Fibroblast of lung (primary cell): ENCODE measurements at regions not wholly inside any gene's neighbourhood (a gene's known extent, or its start where the extent isn't known, plus 50 kb on each side); places are given as distances from the start of the nearest gene placed in this dataset.

Experiments used
- DNase-seq, 2 donors: peaks; one replicate each; pipeline versions ENCODE4 v3.0.0 to v3.0.0-alpha.2; 2010; ENCODE audit warnings: low read depth in 2 of 2
- H2AFZ ChIP-seq: 2 replicates; pipeline ENCODE4 v1.5.1; 2012; ENCODE audit warnings: low read length, control low read depth, inconsistent platforms
- H3K27ac ChIP-seq: 2 replicates; pipeline ENCODE4 v1.5.1; 2011; ENCODE audit warnings: low read length, control low read depth; ENCODE audit not compliant: insufficient read depth
- H3K27me3 ChIP-seq: 2 replicates; pipeline ENCODE4 v1.5.1; 2011; ENCODE audit warnings: mild to moderate bottlenecking, low read length; ENCODE audit not compliant: control insufficient read depth, insufficient read depth
- H3K36me3 ChIP-seq: 2 replicates; pipeline ENCODE4 v1.5.1; 2011; ENCODE audit warnings: low read length; ENCODE audit not compliant: control insufficient read depth, insufficient read depth
- H3K4me1 ChIP-seq: 2 replicates; pipeline ENCODE4 v1.5.1; 2011; ENCODE audit warnings: low read length; ENCODE audit not compliant: control insufficient read depth, insufficient read depth; ENCODE audit errors: extremely low read depth
- H3K4me2 ChIP-seq: 2 replicates; pipeline ENCODE4 v1.5.1; 2011; ENCODE audit warnings: low read length, control low read depth; ENCODE audit not compliant: insufficient read depth; ENCODE audit errors: extremely low read depth
- H3K4me3 ChIP-seq, 4 experiments: fragments of 200-600 bp in 1 of 4; sonication (generic) in 1 of 4; replicated peaks in 1 of 4; 2 replicates each; pipeline ENCODE4 v1.5.1; 2011 to 2016; ENCODE audit warnings: low read length in 4 of 4, low read depth in 3 of 4, mild to moderate bottlenecking in 3 of 4, control low read depth in 2 of 4, inconsistent platforms in 1 of 4, mixed read lengths in 1 of 4; ENCODE audit not compliant: insufficient read depth in 1 of 4; ENCODE audit errors: control extremely low read depth in 1 of 4
- H3K79me2 ChIP-seq: 2 replicates; pipeline ENCODE4 v1.5.1; 2012; ENCODE audit warnings: mild to moderate bottlenecking, low read length, inconsistent platforms; ENCODE audit not compliant: control insufficient read depth, insufficient read depth
- H3K9ac ChIP-seq: 2 replicates; pipeline ENCODE4 v1.5.1; 2011; ENCODE audit warnings: mild to moderate bottlenecking, low read length, control low read depth; ENCODE audit not compliant: insufficient read depth
- H3K9me3 ChIP-seq: 2 replicates; pipeline ENCODE4 v1.5.1; 2012; ENCODE audit warnings: low read depth, low read length; ENCODE audit not compliant: control insufficient read depth, insufficient read depth
- H4K20me1 ChIP-seq: 2 replicates; pipeline ENCODE4 v1.5.1; 2011; ENCODE audit warnings: low read length; ENCODE audit not compliant: control insufficient read depth, insufficient read depth; ENCODE audit errors: extremely low read depth
- EZH2 ChIP-seq: IDR thresholded peaks from 2 replicates; pipeline ENCODE4 v1.5.1; 2012; ENCODE audit warnings: low read length, control low read depth, mild to moderate bottlenecking; ENCODE audit errors: missing control alignments
- TF ChIP-seq, protein P1 (sequence below), 2 donors: IDR thresholded peaks in 1 of 2; conservative IDR thresholded peaks in 1 of 2; 1 replicate in 1 of 2; 2 replicates in 1 of 2; pipeline ENCODE4 v1.5.1; 2011 to 2012; ENCODE audit warnings: low read length in 2 of 2, control low read depth in 1 of 2, inconsistent platforms in 1 of 2, low read depth in 1 of 2, mild to moderate bottlenecking in 1 of 2

DNA sequence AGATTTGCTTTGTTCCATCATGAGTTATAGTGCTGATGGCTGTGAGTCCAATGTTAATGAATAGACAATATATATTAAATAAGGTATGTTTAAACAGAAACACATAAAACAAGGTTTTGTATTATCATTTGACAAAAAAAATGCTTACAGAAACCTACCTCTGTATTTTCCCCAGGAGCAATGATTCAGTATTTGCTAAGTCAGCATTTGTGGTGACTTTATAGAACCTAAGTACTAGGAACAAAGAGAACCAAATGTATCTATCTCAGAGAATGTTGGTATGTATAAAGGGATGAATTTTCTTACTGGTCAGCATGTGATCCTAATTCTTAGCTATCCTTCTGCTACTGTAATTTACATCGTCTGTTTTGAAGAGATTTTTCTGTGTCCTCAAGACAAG, 421.5 kb upstream of the SEL1L start:
- H3K4me1 ChIP-seq: no peaks in the 10 kb centered on the region
- no peak overlapping the region for H3K9ac ChIP-seq
- H3K4me3 ChIP-seq: no peak overlapping the region
- H3K9me3 ChIP-seq: no peaks in the 10 kb centered on the region
- H4K20me1 ChIP-seq: no peaks in the 10 kb centered on the region
- no peaks in the 10 kb centered on the region for H3K36me3 ChIP-seq
- DNase-seq: no peak
- H3K27ac ChIP-seq: no peak overlapping the region
- no peak overlapping the region for H3K4me2 ChIP-seq
- no peak overlapping the region for H2AFZ ChIP-seq
- no peaks in the 10 kb centered on the region for H3K79me2 ChIP-seq
- TF ChIP-seq EZH2: no peak
- H3K27me3 ChIP-seq: no peaks in the 10 kb centered on the region

DNA sequence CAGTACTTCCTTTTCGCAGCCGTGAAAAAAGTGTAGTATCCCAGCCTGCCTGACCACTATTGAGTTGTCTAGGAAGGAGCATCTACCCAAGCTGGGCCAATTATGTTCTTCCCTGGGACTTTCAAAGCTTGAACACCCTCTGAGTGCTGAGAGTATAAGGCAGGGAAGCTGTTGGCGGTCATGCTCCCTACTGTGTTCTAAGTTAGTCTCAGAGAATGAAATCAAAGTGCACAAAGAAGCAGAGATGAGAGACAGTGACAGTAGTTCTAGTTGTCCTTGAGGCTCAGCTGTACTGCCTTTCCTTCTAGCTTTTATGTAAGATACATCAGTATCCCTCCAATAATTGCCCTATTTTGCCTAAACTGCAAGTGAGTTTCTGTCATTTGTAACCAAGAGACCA, 427.1 kb upstream of the SEL1L start:
- no peaks in the 10 kb centered on the region for H4K20me1 ChIP-seq
- TF ChIP-seq, protein P1, sequence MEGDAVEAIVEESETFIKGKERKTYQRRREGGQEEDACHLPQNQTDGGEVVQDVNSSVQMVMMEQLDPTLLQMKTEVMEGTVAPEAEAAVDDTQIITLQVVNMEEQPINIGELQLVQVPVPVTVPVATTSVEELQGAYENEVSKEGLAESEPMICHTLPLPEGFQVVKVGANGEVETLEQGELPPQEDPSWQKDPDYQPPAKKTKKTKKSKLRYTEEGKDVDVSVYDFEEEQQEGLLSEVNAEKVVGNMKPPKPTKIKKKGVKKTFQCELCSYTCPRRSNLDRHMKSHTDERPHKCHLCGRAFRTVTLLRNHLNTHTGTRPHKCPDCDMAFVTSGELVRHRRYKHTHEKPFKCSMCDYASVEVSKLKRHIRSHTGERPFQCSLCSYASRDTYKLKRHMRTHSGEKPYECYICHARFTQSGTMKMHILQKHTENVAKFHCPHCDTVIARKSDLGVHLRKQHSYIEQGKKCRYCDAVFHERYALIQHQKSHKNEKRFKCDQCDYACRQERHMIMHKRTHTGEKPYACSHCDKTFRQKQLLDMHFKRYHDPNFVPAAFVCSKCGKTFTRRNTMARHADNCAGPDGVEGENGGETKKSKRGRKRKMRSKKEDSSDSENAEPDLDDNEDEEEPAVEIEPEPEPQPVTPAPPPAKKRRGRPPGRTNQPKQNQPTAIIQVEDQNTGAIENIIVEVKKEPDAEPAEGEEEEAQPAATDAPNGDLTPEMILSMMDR (conservative IDR thresholded peaks at IDR 0.05 in 1 of 2, IDR thresholded peaks at IDR 0.05 in 1 of 2; ENCODE audit: low read depth in 1 of 2, low read length in 2 of 2): no peak
- no peak for TF ChIP-seq EZH2
- H3K9ac ChIP-seq: no peak overlapping the region
- no peak for DNase-seq
- no peaks in the 10 kb centered on the region for H3K36me3 ChIP-seq
- no peak overlapping the region for H2AFZ ChIP-seq
- H3K79me2 ChIP-seq: no peaks in the 10 kb centered on the region
- no peak overlapping the region for H3K4me2 ChIP-seq
- H3K27ac ChIP-seq: no peak overlapping the region
- H3K27me3 ChIP-seq: no peaks in the 10 kb centered on the region
- no peaks in the 10 kb centered on the region for H3K9me3 ChIP-seq
- no peaks in the 10 kb centered on the region for H3K4me1 ChIP-seq
- H3K4me3 ChIP-seq: no peak overlapping the region

DNA sequence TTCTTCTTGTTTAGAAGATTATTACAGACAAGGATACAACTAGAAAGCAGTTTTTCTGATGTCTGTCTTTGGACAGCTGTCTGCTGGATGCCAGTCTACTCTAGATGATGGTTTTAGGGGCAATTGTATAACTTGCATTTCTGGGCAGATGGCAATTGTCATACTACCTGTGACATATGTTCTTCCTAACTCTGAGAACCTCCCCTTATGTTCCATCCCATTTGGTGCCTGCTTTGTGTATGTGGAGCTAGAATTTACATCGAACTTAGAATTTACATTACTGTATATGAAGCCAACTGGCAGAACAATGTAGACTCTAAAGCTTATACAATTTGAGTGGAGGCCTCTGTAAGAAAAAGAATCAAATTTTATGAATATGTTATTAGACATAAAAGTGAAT, 430.2 kb upstream of the SEL1L start:
- Histone ChIP-seq H3K4me1 (no peaks in the 10 kb centered on the region), H3K9me3 (no peaks in the 10 kb centered on the region), H3K36me3 (no peaks in the 10 kb centered on the region), H3K27me3 (no peaks in the 10 kb centered on the region), H3K4me2 (no peak overlapping the region), H2AFZ (no peak overlapping the region), H3K79me2 (no peaks in the 10 kb centered on the region), H4K20me1 (no peaks in the 10 kb centered on the region), H3K4me3 (no peak overlapping the region), H3K9ac (no peak overlapping the region), H3K27ac (no peak overlapping the region)
- TF ChIP-seq, protein P1 (conservative IDR thresholded peaks at IDR 0.05 in 1 of 2, IDR thresholded peaks at IDR 0.05 in 1 of 2; ENCODE audit: low read depth in 1 of 2, low read length in 2 of 2): no peak
- no peak for TF ChIP-seq EZH2
- DNase-seq: no peak
